Esophagus (tissue), 2 donors: ENCODE measurements at regions not wholly inside any gene's neighbourhood (a gene's known extent, or its start where the extent isn't known, plus 50 kb on each side); places are given as distances from the start of the nearest gene placed in this dataset.

Experiments used
- H3K27ac ChIP-seq, 2 donors: one replicate each; pipeline ENCODE4 v1.5.1; 2013; ENCODE audit warnings: low read depth in 2 of 2, mild to moderate bottlenecking in 2 of 2, inconsistent platforms in 1 of 2, low read length in 1 of 2, moderate library complexity in 1 of 2
- H3K27me3 ChIP-seq, 2 donors: one replicate each; pipeline ENCODE4 v1.6.1; 2013; ENCODE audit warnings: low read length in 2 of 2, control low read depth in 1 of 2, mild to moderate bottlenecking in 1 of 2; ENCODE audit not compliant: insufficient read depth in 2 of 2, control insufficient read depth in 1 of 2
- H3K36me3 ChIP-seq, 2 donors: one replicate each; pipeline ENCODE4 v1.6.1; 2013; ENCODE audit warnings: low read length in 1 of 2; ENCODE audit not compliant: control insufficient read depth in 2 of 2, insufficient read depth in 2 of 2
- H3K4me1 ChIP-seq, 2 donors: one replicate each; pipeline ENCODE4 v1.6.1; 2013; ENCODE audit warnings: low read length in 1 of 2; ENCODE audit not compliant: control insufficient read depth in 2 of 2, insufficient read depth in 2 of 2
- H3K4me3 ChIP-seq, 2 donors: one replicate each; pipeline ENCODE4 v1.5.1; 2013; ENCODE audit warnings: low read length in 2 of 2, mild to moderate bottlenecking in 2 of 2, low read depth in 1 of 2, moderate library complexity in 1 of 2
- H3K9me3 ChIP-seq, 2 donors: one replicate each; pipeline ENCODE4 v1.6.1; 2013; ENCODE audit warnings: mild to moderate bottlenecking in 2 of 2, low read depth in 1 of 2, low read length in 1 of 2, moderate library complexity in 1 of 2; ENCODE audit not compliant: control insufficient read depth in 2 of 2, insufficient read depth in 1 of 2
- WGBS, 2 donors: extraction: QIAGEN DNeasy Blood & Tissue Kit; methylation state at CpG; one replicate each; pipeline ENCODE4 v1.1.7; 2013; 5-methylcytosine and 5-hydroxymethylcytosine counted together
- donor health status: healthy with polysubstance abuse.
- donor health status: Bipolar disorder and iron deficiency.

GRCh38 chr5:156126716-156127115 is 200.2 kb upstream of the SGCD start:
- H3K36me3 ChIP-seq: no peaks in the 10 kb centered on the region
- no peaks in the 10 kb centered on the region for H3K27me3 ChIP-seq
- no peak overlapping the region for H3K4me3 ChIP-seq
- WGBS, 2 donors: 76 to 79% methylated on average over 1 of the region's 1 CpG
- H3K4me1 ChIP-seq: no peaks in the 10 kb centered on the region
- no peak overlapping the region for H3K27ac ChIP-seq
- no peaks in the 10 kb centered on the region for H3K9me3 ChIP-seq

- no peak overlapping the region for H3K4me3 ChIP-seq
- no peaks in the 10 kb centered on the region for H3K27me3 ChIP-seq
- H3K36me3 ChIP-seq: no peaks in the 10 kb centered on the region
- WGBS, 2 donors: 69 to 74% methylated on average over 2 of the region's 2 CpGs
- no peaks in the 10 kb centered on the region for H3K4me1 ChIP-seq
- H3K27ac ChIP-seq: no peak overlapping the region
- H3K9me3 ChIP-seq: no peaks in the 10 kb centered on the region
Observed at GRCh38 chr5:156128026-156128425, 198.9 kb upstream of the SGCD start.

DNA sequence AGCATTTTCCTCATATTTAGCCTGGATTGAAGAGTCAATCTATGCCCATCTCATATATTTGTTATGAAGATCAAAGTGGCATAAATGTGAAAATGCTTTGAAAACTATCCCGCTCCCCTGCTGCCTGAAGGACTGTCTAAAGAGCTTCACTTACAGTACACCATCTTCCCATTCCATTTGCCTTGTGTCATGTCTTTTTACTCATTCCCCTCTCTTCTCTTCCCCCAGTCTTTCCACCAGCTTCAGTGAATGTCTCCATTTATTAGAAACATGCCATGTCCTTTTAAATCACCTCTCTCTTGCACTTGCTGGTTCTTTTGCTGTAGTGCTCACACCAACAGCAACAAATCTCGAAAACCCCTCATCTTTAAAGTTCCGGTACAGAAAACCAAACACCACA is 192.7 kb upstream of the SGCD start:
- 76 to 92% methylated on average over 3 of the region's 3 CpGs for WGBS, 2 donors
- Histone ChIP-seq H3K36me3 (no peaks in the 10 kb centered on the region), H3K27me3 (no peaks in the 10 kb centered on the region), H3K9me3 (no peaks in the 10 kb centered on the region), H3K4me3 (no peak overlapping the region), H3K4me1 (no peaks in the 10 kb centered on the region), H3K27ac (no peak overlapping the region)

GRCh38 chr5:156135531-156135930 is 191.4 kb upstream of the SGCD start:
- Histone ChIP-seq H3K36me3 (no peaks in the 10 kb centered on the region), H3K27ac (no peak overlapping the region), H3K4me1 (no peaks in the 10 kb centered on the region), H3K27me3 (no peaks in the 10 kb centered on the region), H3K4me3 (no peak overlapping the region), H3K9me3 (no peaks in the 10 kb centered on the region)
- WGBS, 2 donors: 42 to 53% methylated on average over 1 of the region's 1 CpG

GRCh38 chr5:156137071-156137869 is 189.7 kb upstream of the SGCD start:
- Histone ChIP-seq H3K27ac (no peak overlapping the region), H3K4me1 (no peaks in the 10 kb centered on the region), H3K27me3 (no peaks in the 10 kb centered on the region), H3K9me3 (no peaks in the 10 kb centered on the region), H3K4me3 (no peak overlapping the region), H3K36me3 (no peaks in the 10 kb centered on the region)
- WGBS, 2 donors: 66 to 68% methylated on average over 5 of the region's 5 CpGs

DNA sequence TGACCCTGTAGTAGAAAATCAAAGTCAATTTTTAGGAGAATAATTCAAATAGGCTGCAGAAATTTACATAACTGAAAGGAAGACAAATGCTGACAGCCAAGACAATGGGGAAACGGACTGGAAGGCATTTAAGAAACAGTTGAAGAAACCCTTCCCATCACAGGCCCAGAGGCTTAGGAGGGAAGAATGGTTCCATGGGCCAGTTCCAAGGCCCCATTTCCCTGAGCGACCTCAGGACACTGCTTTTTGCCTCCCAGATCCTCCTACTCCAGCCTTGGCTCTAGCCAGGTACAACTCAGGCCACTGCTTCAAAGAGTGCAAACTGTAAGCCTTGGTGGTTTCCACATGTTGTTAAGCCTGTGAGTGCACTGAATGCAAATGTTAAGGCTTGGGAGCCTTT is 184.1 kb upstream of the SGCD start:
- 82% methylated on average over 2 of the region's 2 CpGs for WGBS, 2 donors
- Histone ChIP-seq H3K36me3 (no peaks in the 10 kb centered on the region), H3K27ac (no peak overlapping the region), H3K4me3 (no peak overlapping the region), H3K27me3 (no peaks in the 10 kb centered on the region), H3K9me3 (peaks cover 0 to 6% of the 10 kb centered on the region in 2 donors), H3K4me1 (no peaks in the 10 kb centered on the region)

DNA sequence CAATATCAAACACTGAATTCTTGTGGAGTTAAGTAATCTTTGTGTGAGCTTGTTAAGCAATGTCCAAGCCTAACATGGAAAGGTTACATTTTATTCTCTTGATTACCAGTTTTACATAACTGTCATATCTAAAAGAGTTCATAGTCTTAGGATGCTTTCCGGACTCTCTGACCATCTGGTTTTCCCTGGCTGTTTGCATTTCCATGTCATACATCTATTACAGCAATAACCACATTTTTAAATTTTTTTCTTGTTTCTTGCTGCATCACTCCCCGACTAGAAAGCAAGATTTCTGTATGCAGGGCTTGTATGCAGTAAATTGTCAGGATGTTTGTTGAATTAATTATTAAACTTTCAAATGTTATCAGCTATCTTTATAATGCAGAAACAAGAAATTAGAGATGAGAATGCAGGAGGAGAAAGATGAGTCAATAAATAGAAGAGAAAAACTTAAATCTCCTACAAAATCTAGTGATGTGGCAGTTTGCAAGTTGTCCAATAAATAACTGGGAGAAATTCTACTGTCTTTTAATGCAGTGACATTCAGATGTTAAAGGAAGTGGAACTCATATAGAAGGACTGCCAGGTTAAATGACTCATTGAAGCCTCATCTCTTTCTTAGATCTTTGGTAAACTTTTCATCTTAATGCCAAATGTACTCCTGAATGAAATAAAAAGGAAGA is 179.6 kb upstream of the SGCD start:
- H3K36me3 ChIP-seq: no peaks in the 10 kb centered on the region
- H3K4me3 ChIP-seq: no peak overlapping the region
- WGBS, 2 donors: 44 to 48% methylated on average over 2 of the region's 2 CpGs
- H3K9me3 ChIP-seq: peaks cover 0 to 6% of the 10 kb centered on the region in 2 donors
- H3K27me3 ChIP-seq: no peaks in the 10 kb centered on the region
- H3K4me1 ChIP-seq: no peaks in the 10 kb centered on the region
- no peak overlapping the region for H3K27ac ChIP-seq

- Histone ChIP-seq H3K4me3 (no peak overlapping the region), H3K4me1 (no peaks in the 10 kb centered on the region), H3K27ac (no peak overlapping the region), H3K36me3 (no peaks in the 10 kb centered on the region), H3K9me3 (peaks cover 0 to 5% of the 10 kb centered on the region in 2 donors), H3K27me3 (no peaks in the 10 kb centered on the region)
- 44 to 53% methylated on average over 1 of the region's 1 CpG for WGBS, 2 donors
Observed at GRCh38 chr5:156147944-156148285, 179.0 kb upstream of the SGCD start.

DNA sequence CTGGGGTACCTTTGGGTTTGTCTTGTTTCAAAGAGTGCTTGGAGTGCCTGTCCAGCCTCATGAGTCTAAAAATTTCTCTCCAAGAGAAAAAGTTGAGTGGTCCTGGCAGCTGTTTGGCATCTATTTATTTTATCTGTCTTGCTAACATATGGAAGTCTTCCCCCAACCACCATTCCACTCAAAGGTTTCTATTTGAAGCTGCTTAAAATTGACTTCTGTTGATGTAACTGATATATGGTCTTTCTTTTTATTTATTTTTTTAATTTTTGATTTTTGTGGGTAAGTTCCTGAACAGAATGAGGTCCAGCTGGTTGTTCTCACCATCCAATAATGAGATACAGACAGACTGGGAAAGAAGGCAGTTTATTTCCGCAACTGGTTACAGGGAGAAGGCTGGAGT is 178.7 kb upstream of the SGCD start:
- Histone ChIP-seq H3K27ac (no peak overlapping the region), H3K36me3 (no peaks in the 10 kb centered on the region), H3K27me3 (no peaks in the 10 kb centered on the region), H3K4me3 (no peak overlapping the region), H3K9me3 (peaks cover 0 to 2% of the 10 kb centered on the region in 2 donors), H3K4me1 (no peaks in the 10 kb centered on the region)
- WGBS, 2 donors: 71 to 73% methylated on average over 1 of the region's 1 CpG

GRCh38 chr5:156149213-156149612 is 177.8 kb upstream of the SGCD start:
- no peaks in the 10 kb centered on the region for H3K4me1 ChIP-seq
- no peaks in the 10 kb centered on the region for H3K27me3 ChIP-seq
- H3K27ac ChIP-seq: no peak overlapping the region
- H3K4me3 ChIP-seq: no peak overlapping the region
- H3K9me3 ChIP-seq: no peaks in the 10 kb centered on the region
- H3K36me3 ChIP-seq: no peaks in the 10 kb centered on the region
